HL-60 (cell line): ENCODE measurements at regions not wholly inside any gene's neighbourhood (a gene's known extent, or its start where the extent isn't known, plus 50 kb on each side); places are given as distances from the start of the nearest gene placed in this dataset.

ENCODE experiments used
- DNase-seq, 2 experiments: peaks; one replicate each; pipeline ENCODE4 v3.0.0-alpha.2; 2010 to 2020; ENCODE audit warnings: low read depth in 1 of 2, low spot score in 1 of 2
- H3K27ac ChIP-seq: fragments of 250-450 bp; sonication (Bioruptor Pico); replicated peaks from 2 replicates; pipeline ENCODE4 v1.5.1; 2020; ENCODE audit warnings: mild to moderate bottlenecking, moderate library complexity
- H3K27me3 ChIP-seq: fragments of 250-450 bp; sonication (Bioruptor Pico); 2 replicates; pipeline ENCODE4 v1.5.1; 2021; ENCODE audit warnings: mild to moderate bottlenecking, moderate library complexity; ENCODE audit not compliant: insufficient read depth, poor library complexity, severe bottlenecking
- H3K4me3 ChIP-seq: replicated peaks from 2 replicates; pipeline ENCODE4 v1.5.1; 2011; ENCODE audit warnings: mild to moderate bottlenecking, control low read depth, low read length; ENCODE audit not compliant: insufficient read depth
- CTCF ChIP-seq: IDR thresholded peaks from one replicate; pipeline ENCODE4 v1.5.1; 2011; ENCODE audit warnings: low read length, control low read depth, inconsistent platforms; ENCODE audit not compliant: insufficient read depth
- GABPA ChIP-seq: IDR thresholded peaks from 2 replicates; pipeline ENCODE4 v1.6.1; 2012; ENCODE audit warnings: low read depth
- POLR2AphosphoS5 ChIP-seq: IDR thresholded peaks from 2 replicates; pipeline ENCODE4 v1.6.1; 2012; ENCODE audit warnings: low read depth
- REST ChIP-seq: IDR thresholded peaks from 2 replicates; pipeline ENCODE4 v1.6.1; 2012; ENCODE audit warnings: low read depth; ENCODE audit not compliant: insufficient replicate concordance
- SPI1 ChIP-seq: IDR thresholded peaks from 2 replicates; pipeline ENCODE4 v1.6.1; 2012; ENCODE audit warnings: low read depth, mild to moderate bottlenecking, borderline replicate concordance

GRCh38 chr2:8628179-8628865, 53.5 kb upstream of the ID2 start:
- H3K27ac ChIP-seq: no peak overlapping the region
- H3K27me3 ChIP-seq: no peaks in the 10 kb centered on the region
- DNase-seq: no peak
- H3K4me3 ChIP-seq: no peak overlapping the region
- TF ChIP-seq CTCF (no peak), REST (no peak)

GRCh38 chr2:8628866-8629209, 53.0 kb upstream of the ID2 start:
- no peak overlapping the region for H3K4me3 ChIP-seq
- H3K27ac ChIP-seq: no peak overlapping the region
- TF ChIP-seq CTCF: no peak
- TF ChIP-seq POLR2AphosphoS5: no peak
- no peak for TF ChIP-seq GABPA
- no peak for TF ChIP-seq REST
- no peak for TF ChIP-seq SPI1
- H3K27me3 ChIP-seq: no peaks in the 10 kb centered on the region
- no peak for DNase-seq

- TF ChIP-seq REST (no peak), SPI1 (no peak), CTCF (no peak), POLR2AphosphoS5 (no peak), GABPA (no peak)
- no peak for DNase-seq
- Histone ChIP-seq H3K4me3 (no peak overlapping the region), H3K27me3 (no peaks in the 10 kb centered on the region), H3K27ac (no peak overlapping the region)
Measured at GRCh38 chr2:8629402-8629801, 52.5 kb upstream of the ID2 start.
